Stimulated activated naive CD4-positive, alpha-beta T cell (primary cell): ENCODE measurements at regions not wholly inside any gene's neighbourhood (a gene's known extent, or its start where the extent isn't known, plus 50 kb on each side); places are given as distances from the start of the nearest gene placed in this dataset.
"Not testable (repeated sequence)": the region's sequence is repeated elsewhere in the genome, so short reads cannot be mapped to it uniquely, and the experiment has no call there.

Experiments used
- DNase-seq, 6 experiments: peaks; one replicate each; lab custom pipeline; 2025; lab: John Stamatoyannopoulos, UW

- no peak for DNase-seq
These were observed 158.8 kb upstream of the SPRY2 start for GRCh38 chr13:80499536-80500290.

GRCh38 chr13:80498433-80498832 is 157.5 kb upstream of the SPRY2 start:
- no peak for DNase-seq

GRCh38 chr13:80497978-80498377 is 157.1 kb upstream of the SPRY2 start:
- no peak for DNase-seq

GRCh38 chr13:80497439-80497838 is 156.5 kb upstream of the SPRY2 start:
- no peak for DNase-seq

GRCh38 chr13:80496721-80497397 is 155.9 kb upstream of the SPRY2 start:
- no peak for DNase-seq

GRCh38 chr13:80490491-80490943 is 149.6 kb upstream of the SPRY2 start:
- DNase-seq = not testable (repeated sequence)

- no peak for DNase-seq
These were observed 145.5 kb upstream of the SPRY2 start for GRCh38 chr13:80486402-80486801.

GRCh38 chr13:80483157-80483556 is 142.2 kb upstream of the SPRY2 start:
- DNase-seq = no peak

GRCh38 chr13:80481588-80481987 is 140.7 kb upstream of the SPRY2 start:
- DNase-seq = no peak

- DNase-seq = no peak
These were observed 136.9 kb upstream of the SPRY2 start for GRCh38 chr13:80477661-80478443.

GRCh38 chr13:80476953-80477352 is 136.0 kb upstream of the SPRY2 start:
- no peak for DNase-seq

GRCh38 chr13:80475718-80476117 is 134.8 kb upstream of the SPRY2 start:
- no peak for DNase-seq

GRCh38 chr13:80473695-80474094 is 132.8 kb upstream of the SPRY2 start:
- no peak for DNase-seq

- DNase-seq = no peak
These were observed 129.0 kb upstream of the SPRY2 start for GRCh38 chr13:80469853-80470381.

GRCh38 chr13:80469105-80469852 is 128.4 kb upstream of the SPRY2 start:
- DNase-seq = no peak

GRCh38 chr13:80465321-80465720 is 124.4 kb upstream of the SPRY2 start:
- no peak for DNase-seq

GRCh38 chr13:80463673-80464352 is 122.9 kb upstream of the SPRY2 start:
- DNase-seq = no peak

- DNase-seq = no peak
These were observed 121.6 kb upstream of the SPRY2 start for GRCh38 chr13:80462567-80462966.

GRCh38 chr13:80462037-80462436 is 121.1 kb upstream of the SPRY2 start:
- no peak for DNase-seq

- no peak for DNase-seq
These were observed 117.6 kb upstream of the SPRY2 start for GRCh38 chr13:80458543-80458942.

- DNase-seq = no peak
These were observed 113.3 kb upstream of the SPRY2 start for GRCh38 chr13:80454245-80454644.
